GM23248 (cell line): ENCODE measurements at regions not wholly inside any gene's neighbourhood (a gene's known extent, or its start where the extent isn't known, plus 50 kb on each side); places are given as distances from the start of the nearest gene placed in this dataset.

ENCODE experiments used
- DNase-seq: peaks from one replicate; pipeline ENCODE4 v3.0.0-alpha.2; 2015
- H2AFZ ChIP-seq: fragments of 200-600 bp; sonication (generic); 2 replicates; pipeline ENCODE4 v1.6.1; 2016; ENCODE audit warnings: antibody characterized with exemption
- H3F3A ChIP-seq: fragments of 200-600 bp; sonication (generic); 2 replicates; pipeline ENCODE4 v1.6.1; 2016; ENCODE audit warnings: mild to moderate bottlenecking, antibody characterized with exemption, mixed run types; ENCODE audit not compliant: insufficient read depth
- H3K27ac ChIP-seq: fragments of 200-600 bp; sonication (generic); 2 replicates; pipeline ENCODE4 v1.5.1; 2016; ENCODE audit warnings: mild to moderate bottlenecking
- H3K27me3 ChIP-seq: fragments of 200-600 bp; sonication (generic); replicated peaks from 2 replicates; pipeline ENCODE4 v1.6.1; 2016; ENCODE audit warnings: mild to moderate bottlenecking; ENCODE audit not compliant: insufficient read depth
- H3K36me3 ChIP-seq: fragments of 200-600 bp; sonication (generic); 2 replicates; pipeline ENCODE4 v1.6.1; 2016; ENCODE audit warnings: low read depth, mild to moderate bottlenecking
- H3K4me1 ChIP-seq: fragments of 200-600 bp; sonication (generic); 2 replicates; pipeline ENCODE4 v1.6.1; 2016; ENCODE audit warnings: mild to moderate bottlenecking; ENCODE audit not compliant: insufficient read depth
- H3K4me2 ChIP-seq: fragments of 200-600 bp; sonication (generic); one replicate; pipeline ENCODE4 v1.6.1; 2016; ENCODE audit warnings: mild to moderate bottlenecking; ENCODE audit not compliant: unreplicated experiment
- H3K4me3 ChIP-seq: fragments of 200-600 bp; sonication (generic); 2 replicates; pipeline ENCODE4 v1.5.1; 2016; ENCODE audit warnings: mild to moderate bottlenecking
- H3K79me2 ChIP-seq: fragments of 200-600 bp; sonication (generic); 2 replicates; pipeline ENCODE4 v1.6.1; 2016; ENCODE audit warnings: mild to moderate bottlenecking; ENCODE audit not compliant: insufficient read depth
- H3K9ac ChIP-seq: fragments of 200-600 bp; sonication (generic); 2 replicates; pipeline ENCODE4 v1.6.1; 2016; ENCODE audit warnings: mild to moderate bottlenecking
- H3K9me2 ChIP-seq: fragments of 200-600 bp; sonication (generic); 2 replicates; pipeline ENCODE4 v1.6.1; 2016; ENCODE audit warnings: mixed run types, mild to moderate bottlenecking, moderate library complexity; ENCODE audit not compliant: insufficient read depth
- H3K9me3 ChIP-seq: fragments of 200-600 bp; sonication (generic); one replicate; pipeline ENCODE4 v1.6.1; 2017; ENCODE audit warnings: low read depth
- H4K20me1 ChIP-seq: fragments of 200-600 bp; sonication (generic); 2 replicates; pipeline ENCODE4 v1.6.0; 2016; ENCODE audit not compliant: insufficient read depth
- EZH2 ChIP-seq: fragments of 200-600 bp; sonication (generic); IDR thresholded peaks from 2 replicates; pipeline ENCODE4 v1.6.1; 2018; ENCODE audit warnings: antibody characterized with exemption, mild to moderate bottlenecking; ENCODE audit not compliant: insufficient read depth, poor library complexity, severe bottlenecking
- EZH2phosphoT487 ChIP-seq: fragments of 200-600 bp; sonication (generic); IDR thresholded peaks from 2 replicates; pipeline ENCODE4 v1.6.1; 2018; ENCODE audit warnings: antibody characterized with exemption, moderate library complexity, mild to moderate bottlenecking, low read depth; ENCODE audit not compliant: insufficient read depth
- whole genome bisulfite sequencing, 2 experiments: methylation state at CpG; one replicate each; pipeline ENCODE4 v1.1.6; 2015 to 2017; ENCODE audit warnings: low lambda C conversion rate in 2 of 2, low coverage in 1 of 2; ENCODE audit errors: missing lambda C conversion rate in 2 of 2; 5-methylcytosine and 5-hydroxymethylcytosine counted together
- in situ Hi-C: fragments of 300-500 bp; cut with MboI; formaldehyde crosslinking; loops from 2 replicates; pipeline ENCODE4 v1.15.0; 2020

DNA sequence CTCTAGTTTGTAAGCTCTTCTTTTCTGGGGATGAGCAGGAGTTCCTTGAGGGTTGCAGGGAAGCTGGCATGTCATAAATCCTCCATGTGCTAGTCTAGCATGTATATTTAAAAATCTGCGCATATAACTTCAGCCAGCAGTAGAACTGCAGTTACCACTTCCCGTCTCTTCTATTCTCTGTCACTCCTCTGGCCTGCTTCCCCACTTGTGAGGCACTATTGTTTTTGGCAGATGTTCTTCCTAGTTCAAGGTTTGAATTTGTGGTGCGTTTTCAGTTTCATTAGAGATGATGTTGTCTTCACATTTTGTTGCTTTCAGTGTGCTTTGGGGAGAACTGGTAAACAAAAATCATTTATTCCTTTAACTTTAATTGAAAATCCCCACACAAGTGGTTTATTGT, 169.1 kb upstream of the ZPLD1 start:
- Histone ChIP-seq H3K36me3 (no peaks in the 10 kb centered on the region), H3K4me2 (no peak overlapping the region), H3K9me2 (no peaks in the 10 kb centered on the region), H3K4me1 (no peaks in the 10 kb centered on the region), H3K79me2 (no peaks in the 10 kb centered on the region), H3K9ac (no peak overlapping the region), H2AFZ (no peak overlapping the region), H3K4me3 (no peak overlapping the region), H3K27ac (no peak overlapping the region), H3F3A (no peaks in the 10 kb centered on the region), H3K27me3 (0 out of 2 replicates have a peak, but pooled peaks cover 4% of the 10 kb centered on the region), H4K20me1 (no peaks in the 10 kb centered on the region), H3K9me3 (no peaks in the 10 kb centered on the region)
- DNase-seq, result no peak
- TF ChIP-seq EZH2 (no peak), EZH2phosphoT487 (no peak)
- 14 to 24% methylated on average over 3 of the region's 3 CpGs for WGBS, 2 experiments
- in situ Hi-C loops, result no loop called here

DNA sequence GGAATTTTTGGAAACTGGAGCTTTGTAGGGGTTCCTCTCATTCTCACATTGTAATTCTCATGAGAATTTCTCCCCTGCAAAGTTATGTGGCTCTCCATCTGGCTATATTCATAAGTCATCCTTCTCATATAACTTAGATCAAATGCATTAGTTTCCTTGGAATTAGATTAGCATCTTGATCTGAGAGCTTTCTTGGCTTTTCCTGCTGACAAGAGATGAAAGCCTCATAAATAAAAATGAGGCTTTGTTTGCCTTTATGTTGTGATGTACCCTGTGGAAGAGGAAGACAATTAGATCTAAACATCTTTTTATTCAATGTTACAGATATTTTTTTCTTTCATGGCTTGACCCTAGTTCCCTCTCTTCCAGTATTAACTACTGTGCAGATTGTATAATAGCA, 165.4 kb upstream of the ZPLD1 start:
- H3F3A ChIP-seq, result no peaks in the 10 kb centered on the region
- H2AFZ ChIP-seq, result no peak overlapping the region
- H3K4me1 ChIP-seq, result no peaks in the 10 kb centered on the region
- no peaks in the 10 kb centered on the region for H3K9me3 ChIP-seq
- TF ChIP-seq EZH2phosphoT487 (no peak), EZH2 (no peak)
- no peaks in the 10 kb centered on the region for H3K79me2 ChIP-seq
- H3K27ac ChIP-seq, result no peak overlapping the region
- no peak for DNase-seq
- H3K27me3 ChIP-seq, result 0 out of 2 replicates have a peak, but pooled peaks cover 4% of the 10 kb centered on the region
- no peak overlapping the region for H3K4me2 ChIP-seq
- in situ Hi-C loops, result no loop called here
- no peaks in the 10 kb centered on the region for H4K20me1 ChIP-seq
- H3K36me3 ChIP-seq, result no peaks in the 10 kb centered on the region
- H3K4me3 ChIP-seq, result no peak overlapping the region
- no peak overlapping the region for H3K9ac ChIP-seq
- H3K9me2 ChIP-seq, result no peaks in the 10 kb centered on the region

DNA sequence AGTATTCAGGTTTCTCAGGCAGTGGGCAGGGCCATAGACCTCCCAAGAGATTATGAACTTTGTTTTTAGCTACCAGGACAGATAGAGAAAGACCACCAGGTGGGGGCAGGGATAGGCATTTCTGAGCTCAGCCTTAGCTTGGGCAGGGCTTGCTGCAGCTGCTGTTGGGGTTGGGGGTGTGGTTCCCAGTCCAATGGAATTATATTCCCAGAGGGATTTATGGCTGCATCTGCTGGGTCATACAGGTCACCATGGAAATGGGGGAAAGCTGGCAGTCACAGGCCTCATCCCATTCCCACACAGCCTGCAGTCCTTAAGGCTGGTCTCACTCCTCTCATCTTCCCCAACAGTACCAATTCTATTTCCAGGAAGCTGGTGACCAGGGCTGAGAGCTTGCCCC, 144.6 kb upstream of the ZPLD1 start:
- no peaks in the 10 kb centered on the region for H3K4me1 ChIP-seq
- H3K4me2 ChIP-seq, result no peak overlapping the region
- no peak overlapping the region for H3K4me3 ChIP-seq
- no peaks in the 10 kb centered on the region for H3K27me3 ChIP-seq
- H3K36me3 ChIP-seq, result no peaks in the 10 kb centered on the region
- H3K27ac ChIP-seq, result no peak overlapping the region
- H3K79me2 ChIP-seq, result no peaks in the 10 kb centered on the region
- H3K9ac ChIP-seq, result no peak overlapping the region
- no peaks in the 10 kb centered on the region for H3F3A ChIP-seq
- H4K20me1 ChIP-seq, result no peaks in the 10 kb centered on the region
- no peak overlapping the region for H2AFZ ChIP-seq
- in situ Hi-C loops, result no loop called here
- H3K9me3 ChIP-seq, result no peaks in the 10 kb centered on the region
- TF ChIP-seq EZH2 (no peak), EZH2phosphoT487 (no peak)
- no peaks in the 10 kb centered on the region for H3K9me2 ChIP-seq
- no peak for DNase-seq

GRCh38 chr3:102295756-102296155, 139.1 kb upstream of the ZPLD1 start:
- no peak for DNase-seq
- in situ Hi-C loops, result no loop called here
- Histone ChIP-seq H3K9me3 (no peaks in the 10 kb centered on the region), H3K9me2 (no peaks in the 10 kb centered on the region), H3K27me3 (0 out of 2 replicates have a peak, but pooled peaks cover 11% of the 10 kb centered on the region), H3K4me1 (no peaks in the 10 kb centered on the region), H3K36me3 (no peaks in the 10 kb centered on the region), H3K4me2 (no peak overlapping the region), H4K20me1 (no peaks in the 10 kb centered on the region), H3F3A (no peaks in the 10 kb centered on the region), H3K79me2 (no peaks in the 10 kb centered on the region), H2AFZ (no peak overlapping the region), H3K4me3 (no peak overlapping the region), H3K27ac (no peak overlapping the region), H3K9ac (no peak overlapping the region)
- no peak for TF ChIP-seq EZH2
- TF ChIP-seq EZH2phosphoT487, result no peak

GRCh38 chr3:102297072-102297658, 137.7 kb upstream of the ZPLD1 start:
- no peak for DNase-seq

More at GRCh38 chr3:102297072-102297658, 137.7 kb upstream of the ZPLD1 start:
- no peak overlapping the region for H3K27ac ChIP-seq
- no peak for TF ChIP-seq EZH2phosphoT487
- TF ChIP-seq EZH2, result no peak
- no peaks in the 10 kb centered on the region for H3K9me3 ChIP-seq
- in situ Hi-C loops, result no loop called here
- no peak overlapping the region for H3K9ac ChIP-seq
- H3K27me3 ChIP-seq, result 0 out of 2 replicates have a peak, but pooled peaks cover 11% of the 10 kb centered on the region
- H3K9me2 ChIP-seq, result no peaks in the 10 kb centered on the region
- H4K20me1 ChIP-seq, result no peaks in the 10 kb centered on the region
- H3K4me1 ChIP-seq, result no peaks in the 10 kb centered on the region
- H3F3A ChIP-seq, result no peaks in the 10 kb centered on the region
- no peak overlapping the region for H3K4me3 ChIP-seq
- H3K79me2 ChIP-seq, result no peaks in the 10 kb centered on the region
- no peak overlapping the region for H3K4me2 ChIP-seq
- H3K36me3 ChIP-seq, result no peaks in the 10 kb centered on the region
- no peak overlapping the region for H2AFZ ChIP-seq
- WGBS, 2 experiments, result 2 to 6% methylated on average over 3 of the region's 3 CpGs
